ENCODE measurements at regions not wholly inside any gene's neighbourhood (a gene's known extent, or its start where the extent isn't known, plus 50 kb on each side); places are given as distances from the start of the nearest gene placed in this dataset.

DNA sequence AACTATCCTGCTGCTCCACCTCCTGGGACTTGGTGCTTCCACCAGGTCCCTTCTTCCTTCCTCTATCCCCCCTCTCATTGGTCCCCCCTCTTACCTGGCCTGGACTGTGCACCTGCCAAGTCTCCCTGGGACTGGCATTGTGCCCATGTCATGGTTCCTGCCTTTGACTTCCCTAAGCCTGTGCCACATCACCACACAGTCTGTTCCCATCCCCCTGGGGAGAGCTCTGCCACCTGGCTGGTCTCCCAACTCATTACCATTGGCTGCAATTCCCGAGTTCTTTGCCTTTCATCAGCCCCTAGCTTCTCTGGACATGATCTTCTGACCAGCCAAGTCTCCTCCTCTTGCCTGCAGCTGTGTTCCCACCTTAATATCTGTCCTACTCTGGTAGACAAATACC, 180.3 kb downstream of the SREK1 start:
- DNase-seq (ENCODE audit: extremely low read depth, low read depth) = no peak
- TF ChIP-seq CTCF (IDR thresholded peaks at IDR 0.05; ENCODE audit: low read depth, low read length) = no peak

- no peak for TF ChIP-seq CTCF (IDR thresholded peaks at IDR 0.05; ENCODE audit: low read depth, low read length)
- no peak for DNase-seq (ENCODE audit: extremely low read depth, low read depth)
Measured at GRCh38 chr5:66326276-66326675, 182.2 kb downstream of the SREK1 start.

DNA sequence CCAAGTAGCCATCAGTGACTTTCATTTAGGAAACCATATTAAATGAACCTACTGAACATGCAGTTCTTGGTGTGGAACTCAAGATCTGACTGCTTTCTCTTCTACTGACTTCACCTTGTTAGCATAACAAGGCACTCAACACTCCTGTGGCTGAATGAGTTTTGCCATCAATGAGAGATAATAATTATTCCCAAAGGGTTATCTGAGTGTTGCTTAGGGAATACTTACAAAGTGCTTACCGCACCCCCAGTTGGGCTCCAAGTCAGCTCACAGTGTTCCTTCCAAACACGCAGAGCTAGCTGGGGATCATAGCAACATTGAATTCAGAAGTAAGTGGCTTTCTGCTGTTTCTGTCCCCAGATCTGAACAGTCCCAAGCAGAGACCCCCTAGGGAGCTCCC, 182.9 kb downstream of the SREK1 start:
- TF ChIP-seq CTCF (IDR thresholded peaks at IDR 0.05; ENCODE audit: low read depth, low read length) = no peak
- DNase-seq (ENCODE audit: extremely low read depth, low read depth) = no peak

DNA sequence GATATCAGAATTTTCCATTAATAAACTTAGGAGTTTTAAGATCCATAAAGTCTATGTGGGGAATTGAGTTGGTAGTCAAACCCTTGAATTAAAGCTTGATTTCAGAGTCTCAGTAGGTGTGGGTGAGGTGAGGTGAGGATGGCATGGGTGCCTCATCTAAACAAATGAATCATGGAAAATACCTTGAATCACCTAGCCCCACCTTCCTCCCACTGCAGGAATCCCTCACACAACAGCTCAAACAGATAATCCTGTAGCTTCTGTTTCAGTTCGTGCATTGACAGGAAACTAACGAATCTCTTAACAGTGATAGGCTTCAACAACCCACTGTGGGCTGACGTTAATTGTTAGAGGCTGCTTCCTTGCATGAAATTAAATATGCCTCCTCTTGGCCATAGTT, 185.0 kb downstream of the SREK1 start:
- no peak for TF ChIP-seq CTCF (IDR thresholded peaks at IDR 0.05; ENCODE audit: low read depth, low read length)
- DNase-seq (ENCODE audit: extremely low read depth, low read depth) = no peak

DNA sequence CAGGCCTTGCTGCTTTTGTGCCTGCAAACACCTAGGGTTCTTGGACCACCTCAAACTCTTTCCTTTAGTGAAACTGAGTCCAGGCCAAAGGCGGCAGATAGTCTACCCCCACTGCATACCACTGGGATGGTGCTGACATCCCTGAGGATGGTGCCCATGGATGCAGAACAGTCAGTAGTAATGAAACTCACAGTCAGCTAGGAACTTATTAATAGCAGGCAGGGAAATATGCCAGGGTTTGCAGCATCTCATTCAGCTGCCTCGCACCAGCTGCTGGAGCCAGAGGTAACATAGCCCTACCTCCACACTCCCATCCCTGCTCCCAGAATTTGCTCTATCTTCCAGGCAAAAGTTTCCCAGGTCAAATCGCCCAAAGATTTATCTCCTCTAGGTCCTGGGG, 189.1 kb downstream of the SREK1 start:
- DNase-seq (ENCODE audit: extremely low read depth, low read depth) = no peak
- TF ChIP-seq CTCF (IDR thresholded peaks at IDR 0.05; ENCODE audit: low read depth, low read length) = no peak

DNA sequence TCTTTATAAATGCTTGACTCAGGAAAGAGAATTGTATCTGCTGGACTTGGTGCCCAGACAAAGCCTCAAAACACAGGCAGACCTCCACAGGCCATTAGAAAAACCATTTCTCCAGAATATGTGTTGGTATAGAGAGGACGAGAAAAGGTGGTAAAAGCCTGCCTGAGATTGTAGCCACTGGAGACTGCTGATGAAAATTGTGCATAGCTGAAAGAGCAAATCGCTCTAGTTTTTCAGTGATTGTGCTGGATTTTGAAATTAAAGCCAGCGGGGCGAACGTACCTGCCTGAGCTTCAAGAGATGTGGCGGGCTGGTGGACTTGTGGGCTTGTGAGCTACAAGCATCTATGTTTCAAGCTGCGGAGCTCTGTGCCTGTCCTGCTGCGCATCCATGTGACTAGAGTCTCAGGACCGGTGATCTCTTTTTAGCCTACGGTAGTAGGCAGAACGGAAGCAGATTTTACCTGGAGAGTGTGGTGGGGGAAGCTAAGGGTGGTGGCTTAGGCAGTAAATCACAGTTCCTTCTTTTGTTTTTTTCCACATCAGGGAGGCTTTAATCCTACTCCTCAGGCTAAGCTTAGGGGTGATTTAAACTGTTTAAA, 193.6 kb downstream of the SREK1 start:
- no peak for DNase-seq (ENCODE audit: extremely low read depth, low read depth)
- TF ChIP-seq CTCF (IDR thresholded peaks at IDR 0.05; ENCODE audit: low read depth, low read length) = no peak

DNA sequence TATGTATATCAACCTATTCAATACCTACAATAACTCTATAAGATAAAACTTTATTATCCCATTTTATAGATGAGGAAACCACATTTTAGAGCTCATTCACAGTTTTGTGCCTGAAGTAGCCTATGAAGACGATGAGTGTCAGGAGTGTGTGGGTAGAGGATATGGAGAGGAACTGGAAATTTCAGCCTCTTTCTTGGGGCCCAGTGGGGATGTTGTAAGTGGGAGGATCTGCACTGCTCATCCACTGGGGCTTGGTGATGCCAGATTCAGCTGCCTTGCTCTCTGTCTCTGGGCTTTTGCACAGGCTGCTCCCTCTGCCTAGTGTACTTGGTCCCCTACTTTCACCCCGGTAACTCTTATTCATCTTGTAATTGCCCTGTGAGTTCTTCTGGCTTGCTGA, 194.7 kb downstream of the SREK1 start:
- no peak for DNase-seq (ENCODE audit: extremely low read depth, low read depth)
- no peak for TF ChIP-seq CTCF (IDR thresholded peaks at IDR 0.05; ENCODE audit: low read depth, low read length)

Data from AG09319 (cell line).